Erythroblast (primary cell): ENCODE measurements at regions not wholly inside any gene's neighbourhood (a gene's known extent, or its start where the extent isn't known, plus 50 kb on each side); places are given as distances from the start of the nearest gene placed in this dataset.

ENCODE experiments used
- GATA1 ChIP-seq: IDR thresholded peaks from 2 replicates; pipeline ENCODE4 v1.6.1; 2011; ENCODE audit warnings: low read depth, mild to moderate bottlenecking, control low read depth, low read length, moderate library complexity
- POLR2A ChIP-seq: IDR thresholded peaks from 2 replicates; pipeline ENCODE4 v1.6.1; 2011; ENCODE audit warnings: mild to moderate bottlenecking, low read length

GRCh38 chr3:124276133-124276532 is 284.2 kb upstream of the ROPN1 start:
- no peak for TF ChIP-seq POLR2A
- TF ChIP-seq GATA1, result no peak
